ENCODE measurements at regions not wholly inside any gene's neighbourhood (a gene's known extent, or its start where the extent isn't known, plus 50 kb on each side); places are given as distances from the start of the nearest gene placed in this dataset.

GRCh38 chr1:115141145-115141454 lies 51.8 kb upstream of the TSPAN2 start:
- Histone ChIP-seq H3K4me1 (ENCODE audit: control insufficient read depth, insufficient read depth, low read length, unreplicated experiment) (peaks cover 13% of the 10 kb centered on the region), H3K27me3 (ENCODE audit: insufficient read depth, low read length) (no peaks in the 10 kb centered on the region), H3K27ac (ENCODE audit: low read depth, low read length) (no peak overlapping the region), H2AFZ (ENCODE audit: low read length, unreplicated experiment) (no peak overlapping the region), H3K4me3 (ENCODE audit: low read depth, low read length) (no peak overlapping the region), H3K79me2 (ENCODE audit: control insufficient read depth, insufficient read depth, low read length, unreplicated experiment) (no peaks in the 10 kb centered on the region), H3K36me3 (ENCODE audit: insufficient read depth, low read length) (no peaks in the 10 kb centered on the region)

- H3K79me2 ChIP-seq (ENCODE audit: control insufficient read depth, insufficient read depth, low read length, unreplicated experiment): no peaks in the 10 kb centered on the region
- no peak overlapping the region for H2AFZ ChIP-seq (ENCODE audit: low read length, unreplicated experiment)
- no peak overlapping the region for H3K27ac ChIP-seq (ENCODE audit: low read depth, low read length)
- H3K4me1 ChIP-seq (ENCODE audit: control insufficient read depth, insufficient read depth, low read length, unreplicated experiment): peaks cover 18% of the 10 kb centered on the region
- no peaks in the 10 kb centered on the region for H3K36me3 ChIP-seq (ENCODE audit: insufficient read depth, low read length)
- H3K4me3 ChIP-seq (ENCODE audit: low read depth, low read length): no peak overlapping the region
- H3K27me3 ChIP-seq (ENCODE audit: insufficient read depth, low read length): no peaks in the 10 kb centered on the region
These were observed 51.3 kb upstream of the TSPAN2 start for GRCh38 chr1:115140442-115141144.

- Histone ChIP-seq H3K4me1 (ENCODE audit: control insufficient read depth, insufficient read depth, low read length, unreplicated experiment) (peaks cover 30% of the 10 kb centered on the region), H3K27me3 (ENCODE audit: insufficient read depth, low read length) (no peaks in the 10 kb centered on the region), H3K4me3 (ENCODE audit: low read depth, low read length) (no peak overlapping the region), H2AFZ (ENCODE audit: low read length, unreplicated experiment) (peak overlapping the region; percentile 91), H3K79me2 (ENCODE audit: control insufficient read depth, insufficient read depth, low read length, unreplicated experiment) (no peaks in the 10 kb centered on the region), H3K36me3 (ENCODE audit: insufficient read depth, low read length) (no peaks in the 10 kb centered on the region), H3K27ac (ENCODE audit: low read depth, low read length) (peak overlapping the region; percentile 32; the same call in 1 of the 2 replicates)
These were observed 50.1 kb upstream of the TSPAN2 start for GRCh38 chr1:115139381-115139780.

Measured in ACC112 (cell line).